Mesenchymal stem cell (in vitro differentiated cells and primary cell): ENCODE measurements at regions not wholly inside any gene's neighbourhood (a gene's known extent, or its start where the extent isn't known, plus 50 kb on each side); places are given as distances from the start of the nearest gene placed in this dataset.

Source experiments
- DNase-seq: peaks from one replicate; pipeline ENCODE4 v3.0.0-alpha.2; 2013
- H2AFZ ChIP-seq: one replicate; pipeline ENCODE4 v1.6.1; 2013; ENCODE audit warnings: low read depth, mild to moderate bottlenecking, control low read depth, inconsistent platforms, low read length, moderate library complexity
- H2AK5ac ChIP-seq: 2 replicates; pipeline ENCODE4 v1.6.1; 2013; ENCODE audit warnings: low read length, moderate library complexity, mild to moderate bottlenecking, inconsistent platforms; ENCODE audit not compliant: severe bottlenecking
- H2BK120ac ChIP-seq: one replicate; pipeline ENCODE4 v1.6.1; 2013; ENCODE audit warnings: low read depth, mild to moderate bottlenecking, inconsistent platforms, low read length, moderate library complexity
- H2BK12ac ChIP-seq, 2 experiments: one replicate each; pipeline ENCODE4 v1.6.1; 2013; ENCODE audit warnings: inconsistent platforms in 2 of 2, low read length in 2 of 2, mild to moderate bottlenecking in 2 of 2, moderate library complexity in 2 of 2, control low read depth in 1 of 2
- H2BK15ac ChIP-seq: one replicate; pipeline ENCODE4 v1.6.1; 2013; ENCODE audit warnings: mild to moderate bottlenecking, low read depth, inconsistent platforms; ENCODE audit not compliant: poor library complexity, severe bottlenecking
- H2BK5ac ChIP-seq: 2 replicates; pipeline ENCODE4 v1.6.1; 2013; ENCODE audit warnings: low read depth, mild to moderate bottlenecking, low read length, control low read depth, inconsistent platforms; ENCODE audit not compliant: poor library complexity, severe bottlenecking
- H3K14ac ChIP-seq, 2 experiments: one replicate each; pipeline ENCODE4 v1.6.1; 2013; ENCODE audit warnings: inconsistent platforms in 2 of 2, low read length in 2 of 2, control low read depth in 1 of 2, mild to moderate bottlenecking in 1 of 2, moderate library complexity in 1 of 2
- H3K18ac ChIP-seq, 2 experiments: one replicate each; pipeline ENCODE4 v1.6.1; 2013; ENCODE audit warnings: inconsistent platforms in 2 of 2, low read length in 2 of 2, control low read depth in 1 of 2, low read depth in 1 of 2, mild to moderate bottlenecking in 1 of 2
- H3K23ac ChIP-seq, 2 experiments: one replicate each; pipeline ENCODE4 v1.6.1; 2013; ENCODE audit warnings: inconsistent platforms in 2 of 2, low read length in 2 of 2, mild to moderate bottlenecking in 2 of 2, moderate library complexity in 2 of 2, control low read depth in 1 of 2
- H3K27ac ChIP-seq: 2 replicates; pipeline ENCODE4 v1.5.1; 2013; ENCODE audit warnings: mild to moderate bottlenecking, moderate library complexity, low read length, control low read depth, inconsistent platforms; ENCODE audit not compliant: poor library complexity, severe bottlenecking
- H3K27me3 ChIP-seq, 2 experiments: 2 replicates each; pipeline versions ENCODE4 v1.6.1 to v1.7.0; 2013; ENCODE audit warnings: low read length in 2 of 2, mild to moderate bottlenecking in 2 of 2, moderate library complexity in 2 of 2, control low read depth in 1 of 2, inconsistent platforms in 1 of 2; ENCODE audit not compliant: control insufficient read depth in 1 of 2, insufficient read depth in 1 of 2
- H3K36me3 ChIP-seq, 2 experiments: 2 replicates each; pipeline versions ENCODE4 v1.6.1 to v1.7.0; 2013; ENCODE audit warnings: low read length in 2 of 2, control low read depth in 1 of 2, inconsistent platforms in 1 of 2, low read depth in 1 of 2, mild to moderate bottlenecking in 1 of 2; ENCODE audit not compliant: insufficient read depth in 2 of 2, control insufficient read depth in 1 of 2
- H3K4ac ChIP-seq, 2 experiments: one replicate each; pipeline ENCODE4 v1.6.1; 2013; ENCODE audit warnings: inconsistent platforms in 2 of 2, low read length in 2 of 2, mild to moderate bottlenecking in 2 of 2, moderate library complexity in 2 of 2, control low read depth in 1 of 2, low read depth in 1 of 2
- H3K4me1 ChIP-seq: 2 replicates; pipeline ENCODE4 v1.6.1; 2013; ENCODE audit warnings: low read depth, low read length, control low read depth; ENCODE audit not compliant: control insufficient read depth, insufficient read depth
- H3K4me2 ChIP-seq: 2 replicates; pipeline ENCODE4 v1.6.1; 2013; ENCODE audit warnings: low read length, mild to moderate bottlenecking, inconsistent platforms; ENCODE audit not compliant: poor library complexity, severe bottlenecking
- H3K4me3 ChIP-seq, 2 experiments: 2 replicates each; pipeline versions ENCODE4 v1.5.1 to v1.7.0; 2013; ENCODE audit warnings: low read length in 2 of 2, mild to moderate bottlenecking in 2 of 2, control low read depth in 1 of 2, low read depth in 1 of 2; ENCODE audit not compliant: insufficient read depth in 1 of 2
- H3K79me1 ChIP-seq: replicated peaks from 2 replicates; pipeline ENCODE4 v1.6.1; 2013; ENCODE audit warnings: mild to moderate bottlenecking, control low read depth, low read length, inconsistent platforms; ENCODE audit not compliant: poor library complexity, severe bottlenecking
- H3K9ac ChIP-seq: 2 replicates; pipeline ENCODE4 v1.7.0; 2013; ENCODE audit warnings: mild to moderate bottlenecking, low read length, moderate library complexity
- H3K9me3 ChIP-seq: 2 replicates; pipeline ENCODE4 v1.7.0; 2013; ENCODE audit warnings: mild to moderate bottlenecking, low read length; ENCODE audit not compliant: control insufficient read depth
- H4K8ac ChIP-seq: one replicate; pipeline ENCODE4 v1.6.1; 2013; ENCODE audit warnings: inconsistent platforms, mild to moderate bottlenecking, low read length, moderate library complexity
- H4K91ac ChIP-seq: one replicate; pipeline ENCODE4 v1.6.1; 2013; ENCODE audit warnings: mild to moderate bottlenecking, low read length, inconsistent platforms
- WGBS: methylation state at CpG from one replicate; pipeline ENCODE4 v1.1.7; 2013; ENCODE audit warnings: mixed read lengths; 5-methylcytosine and 5-hydroxymethylcytosine counted together

- Histone ChIP-seq H3K4me1 (no peaks in the 10 kb centered on the region), H2BK5ac (no peak overlapping the region), H3K4ac (no peak overlapping the region), H4K8ac (no peak overlapping the region), H2BK12ac (no peak overlapping the region), H3K9ac (no peak overlapping the region), H3K14ac (no peak overlapping the region), H3K27ac (no peak overlapping the region), H2BK15ac (no peak overlapping the region), H3K36me3 (no peaks in the 10 kb centered on the region), H3K9me3 (no peaks in the 10 kb centered on the region), H3K27me3 (peaks cover 0 to 27% of the 10 kb centered on the region in 2 experiments), H4K91ac (no peak overlapping the region), H3K23ac (no peak overlapping the region), H3K4me3 (no peak overlapping the region), H3K79me1 (no peaks in the 10 kb centered on the region), H2BK120ac (no peak overlapping the region), H3K18ac (no peak overlapping the region), H2AFZ (no peak overlapping the region), H2AK5ac (no peak overlapping the region), H3K4me2 (no peak overlapping the region)
- 95% methylated on average over 2 of the region's 2 CpGs for WGBS
- no peak for DNase-seq
Measured at GRCh38 chr13:99883805-99884204, 87.8 kb downstream of the ZIC5 start.

DNA sequence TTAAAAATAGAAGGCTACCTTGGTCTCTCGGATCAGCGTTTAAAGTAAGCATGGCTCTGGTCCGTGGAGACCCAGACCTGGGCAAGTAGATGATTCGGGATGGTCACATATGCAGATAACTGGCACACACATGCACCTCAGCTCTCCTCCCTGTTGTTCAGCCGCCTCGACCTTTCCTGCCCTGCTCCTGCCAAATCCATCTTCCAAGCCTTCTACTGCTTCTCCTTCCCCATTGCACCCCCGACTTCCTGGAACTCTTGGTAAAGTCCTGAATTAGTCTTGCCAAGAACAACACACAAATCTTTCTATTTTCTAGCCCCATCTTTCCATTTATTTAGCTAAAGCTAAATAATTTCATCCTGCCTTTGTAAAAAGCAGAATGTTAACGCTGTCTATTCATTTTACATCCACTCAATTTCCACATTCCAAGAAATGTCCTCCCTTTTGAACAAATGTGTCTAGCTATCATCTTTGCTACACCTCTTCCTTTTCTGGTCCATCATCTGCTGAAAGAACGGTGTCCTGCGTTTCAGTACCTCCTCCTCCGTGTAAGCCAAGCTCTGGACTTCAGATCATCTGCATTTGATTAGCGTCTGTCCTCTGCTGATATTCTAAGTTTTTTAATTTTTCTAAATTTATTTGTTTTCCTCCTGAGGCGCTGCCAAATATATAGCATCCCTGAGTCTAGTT lies 92.5 kb downstream of the ZIC5 start:
- Histone ChIP-seq H3K27me3 (peaks cover 0 to 14% of the 10 kb centered on the region in 2 experiments), H3K9ac (no peak overlapping the region), H3K79me1 (no peaks in the 10 kb centered on the region), H2BK12ac (no peak overlapping the region), H3K27ac (no peak overlapping the region), H3K23ac (no peak overlapping the region), H3K36me3 (no peaks in the 10 kb centered on the region), H2BK15ac (no peak overlapping the region), H4K91ac (no peak overlapping the region), H3K4me1 (no peaks in the 10 kb centered on the region), H3K4me3 (no peak overlapping the region), H3K9me3 (no peaks in the 10 kb centered on the region), H2AK5ac (no peak overlapping the region), H3K4ac (no peak overlapping the region), H2BK120ac (no peak overlapping the region), H3K18ac (no peak overlapping the region), H2BK5ac (no peak overlapping the region), H4K8ac (no peak overlapping the region), H3K14ac (no peak overlapping the region), H2AFZ (no peak overlapping the region), H3K4me2 (no peak overlapping the region)
- DNase-seq = no peak
- WGBS = 82% methylated on average over 13 of the region's 13 CpGs

GRCh38 chr13:99876651-99877050 lies 94.9 kb downstream of the ZIC5 start:
- no peak overlapping the region for H4K91ac ChIP-seq
- DNase-seq = no peak
- H2BK5ac ChIP-seq = no peak overlapping the region
- 67% methylated on average over 4 of the region's 5 CpGs for WGBS
- no peak overlapping the region for H3K14ac ChIP-seq
- no peak overlapping the region for H3K27ac ChIP-seq
- H3K9me3 ChIP-seq = no peaks in the 10 kb centered on the region
- no peak overlapping the region for H3K4me2 ChIP-seq
- H3K4ac ChIP-seq = no peak overlapping the region
- H2BK120ac ChIP-seq = no peak overlapping the region
- H3K36me3 ChIP-seq = no peaks in the 10 kb centered on the region
- H2AFZ ChIP-seq = no peak overlapping the region
- no peak overlapping the region for H2AK5ac ChIP-seq
- no peak overlapping the region for H2BK15ac ChIP-seq
- no peak overlapping the region for H3K4me3 ChIP-seq
- no peak overlapping the region for H3K9ac ChIP-seq
- no peak overlapping the region for H3K23ac ChIP-seq
- peaks cover 0 to 8% of the 10 kb centered on the region in 2 experiments for H3K27me3 ChIP-seq
- no peaks in the 10 kb centered on the region for H3K4me1 ChIP-seq
- no peaks in the 10 kb centered on the region for H3K79me1 ChIP-seq
- H4K8ac ChIP-seq = no peak overlapping the region
- no peak overlapping the region for H3K18ac ChIP-seq
- H2BK12ac ChIP-seq = no peak overlapping the region

DNA sequence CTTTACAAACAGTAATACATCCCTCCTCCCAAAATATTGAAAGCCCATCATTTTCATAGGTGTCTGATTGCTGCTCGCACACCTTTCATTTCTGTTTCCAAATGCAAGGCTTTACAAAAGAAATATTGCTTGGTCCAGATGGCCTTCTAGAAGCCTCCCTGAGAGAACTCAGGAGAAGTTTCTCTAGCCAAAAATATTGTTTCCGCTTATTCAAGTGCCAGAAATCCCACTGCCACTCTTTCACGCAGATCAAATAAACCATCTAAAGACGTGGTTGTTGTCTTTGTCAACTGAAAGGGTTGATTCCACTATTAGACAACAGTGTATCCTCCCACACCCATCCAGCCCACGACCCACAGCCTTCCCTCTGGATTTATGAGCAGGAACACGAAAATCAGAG lies 96.2 kb downstream of the ZIC5 start:
- Histone ChIP-seq H3K79me1 (no peaks in the 10 kb centered on the region), H3K27ac (no peak overlapping the region), H2BK12ac (no peak overlapping the region), H2AFZ (no peak overlapping the region), H3K4ac (no peak overlapping the region), H2AK5ac (no peak overlapping the region), H3K18ac (no peak overlapping the region), H2BK120ac (no peak overlapping the region), H3K27me3 (peaks cover 0 to 8% of the 10 kb centered on the region in 2 experiments), H3K14ac (no peak overlapping the region), H2BK15ac (no peak overlapping the region), H3K9me3 (no peaks in the 10 kb centered on the region), H3K36me3 (no peaks in the 10 kb centered on the region), H4K8ac (no peak overlapping the region), H4K91ac (no peak overlapping the region), H3K23ac (no peak overlapping the region), H3K4me2 (no peak overlapping the region), H2BK5ac (no peak overlapping the region), H3K4me3 (no peak overlapping the region), H3K9ac (no peak overlapping the region), H3K4me1 (no peaks in the 10 kb centered on the region)
- no peak for DNase-seq
- 92% methylated on average over 4 of the region's 6 CpGs for WGBS
